HEK293 (cell line): ENCODE measurements at regions not wholly inside any gene's neighbourhood (a gene's known extent, or its start where the extent isn't known, plus 50 kb on each side); places are given as distances from the start of the nearest gene placed in this dataset.

Experiments used
- CTCF ChIA-PET: fragments of 350-600 bp; formaldehyde crosslinking; extraction: SDS; loops from one replicate; lab custom pipeline; 2021; ENCODE audit warnings: antibody characterized with exemption; lab: Yijun Ruan, JAX
- POLR2A ChIA-PET: fragments of 300-600 bp; formaldehyde crosslinking; extraction: SDS; loops from one replicate; lab custom pipeline; 2020; ENCODE audit warnings: antibody characterized with exemption, inconsistent platforms; lab: Yijun Ruan, JAX
- H3K27ac ChIP-seq: fragments of 200-500 bp; sonication (Bioruptor generic); 2 replicates; pipeline ENCODE4 v1.5.1; 2014; ENCODE audit warnings: low read depth, low read length, control low read depth, inconsistent platforms; ENCODE audit errors: extremely low read depth
- H3K36me3 ChIP-seq, 2 experiments: fragments of 200-500 bp in 1 of 2; sonication (Bioruptor generic) in 1 of 2; 1 replicate in 1 of 2; 2 replicates in 1 of 2; pipeline ENCODE4 v1.5.1; 2014 to 2017; ENCODE audit warnings: inconsistent platforms in 2 of 2, low read length in 2 of 2; ENCODE audit not compliant: control insufficient read depth in 2 of 2, insufficient read depth in 1 of 2
- H3K4me1 ChIP-seq: fragments of 200-500 bp; sonication (Bioruptor generic); 2 replicates; pipeline ENCODE4 v1.5.1; 2014; ENCODE audit warnings: mild to moderate bottlenecking, low read length, inconsistent platforms; ENCODE audit not compliant: control insufficient read depth, insufficient read depth
- H3K4me3 ChIP-seq: 2 replicates; pipeline ENCODE4 v1.5.1; 2011; ENCODE audit warnings: low read depth, mild to moderate bottlenecking, control low read depth, low read length, moderate library complexity
- H3K9me3 ChIP-seq: fragments of 200-500 bp; sonication (Bioruptor generic); 2 replicates; pipeline ENCODE4 v1.5.1; 2014; ENCODE audit warnings: low read depth, low read length, inconsistent platforms; ENCODE audit not compliant: control insufficient read depth, insufficient read depth
- AEBP2 ChIP-seq: fragments of 450-650 bp; formaldehyde crosslinking; IDR thresholded peaks from 2 replicates; pipeline ENCODE4 v1.5.1; 2016; ENCODE audit warnings: missing biosample characterization, missing genetic modification characterization, borderline replicate concordance
- INSM2 ChIP-seq: fragments of 450-650 bp; formaldehyde crosslinking; IDR thresholded peaks from 2 replicates; pipeline ENCODE4 v1.5.1; 2016; ENCODE audit warnings: missing biosample characterization, missing genetic modification characterization
- KLF1 ChIP-seq: fragments of 450-650 bp; formaldehyde crosslinking; IDR thresholded peaks from 2 replicates; pipeline ENCODE4 v1.5.1; 2016; ENCODE audit warnings: missing biosample characterization, missing genetic modification characterization
- KLF8 ChIP-seq: fragments of 450-650 bp; formaldehyde crosslinking; IDR thresholded peaks from 2 replicates; pipeline ENCODE4 v1.5.1; 2016; ENCODE audit warnings: missing biosample characterization, missing genetic modification characterization
- KLF9 ChIP-seq: fragments of 450-650 bp; formaldehyde crosslinking; IDR thresholded peaks from 2 replicates; pipeline ENCODE4 v1.5.1; 2016; ENCODE audit warnings: missing biosample characterization, missing genetic modification characterization, low read depth
- MYNN ChIP-seq: fragments of 450-650 bp; formaldehyde crosslinking; IDR thresholded peaks from 2 replicates; pipeline ENCODE4 v1.5.1; 2016; ENCODE audit warnings: missing biosample characterization, missing genetic modification characterization, borderline replicate concordance
- PATZ1 ChIP-seq: fragments of 450-650 bp; formaldehyde crosslinking; IDR thresholded peaks from 2 replicates; pipeline ENCODE4 v1.5.1; 2016; ENCODE audit warnings: missing biosample characterization, missing genetic modification characterization
- RBAK ChIP-seq: fragments of 450-650 bp; formaldehyde crosslinking; IDR thresholded peaks from 2 replicates; pipeline ENCODE4 v1.5.1; 2016; ENCODE audit warnings: missing biosample characterization, missing genetic modification characterization
- REPIN1 ChIP-seq: fragments of 450-650 bp; formaldehyde crosslinking; IDR thresholded peaks from 2 replicates; pipeline ENCODE4 v1.5.1; 2017; ENCODE audit warnings: missing biosample characterization, missing genetic modification characterization, low read depth
- SETDB1 ChIP-seq: IDR thresholded peaks from one replicate; pipeline ENCODE4 v1.6.1; 2017; ENCODE audit warnings: mild to moderate bottlenecking, low read length, moderate library complexity, mixed read lengths; ENCODE audit not compliant: insufficient read length
- ZBTB48 ChIP-seq: fragments of 450-650 bp; formaldehyde crosslinking; IDR thresholded peaks from 2 replicates; pipeline ENCODE4 v1.5.1; 2016; ENCODE audit warnings: missing biosample characterization, missing genetic modification characterization
- ZBTB7A ChIP-seq: fragments of 450-650 bp; formaldehyde crosslinking; IDR thresholded peaks from 2 replicates; pipeline ENCODE4 v1.5.1; 2016; ENCODE audit warnings: low read depth, missing biosample characterization, missing genetic modification characterization
- ZEB2 ChIP-seq: fragments of 450-650 bp; formaldehyde crosslinking; IDR thresholded peaks from 2 replicates; pipeline ENCODE4 v1.5.1; 2016; ENCODE audit warnings: missing biosample characterization, missing genetic modification characterization
- ZFP37 ChIP-seq: fragments of 450-650 bp; formaldehyde crosslinking; IDR thresholded peaks from 2 replicates; pipeline ENCODE4 v1.5.1; 2016; ENCODE audit warnings: missing biosample characterization, missing genetic modification characterization
- ZNF10 ChIP-seq: fragments of 450-650 bp; formaldehyde crosslinking; IDR thresholded peaks from 2 replicates; pipeline ENCODE4 v1.5.1; 2017; ENCODE audit warnings: missing biosample characterization, missing genetic modification characterization
- ZNF114 ChIP-seq: fragments of 450-650 bp; formaldehyde crosslinking; IDR thresholded peaks from 2 replicates; pipeline ENCODE4 v1.5.0; 2017; ENCODE audit warnings: missing biosample characterization, missing genetic modification characterization
- ZNF138 ChIP-seq: fragments of 450-650 bp; formaldehyde crosslinking; IDR thresholded peaks from 2 replicates; pipeline ENCODE4 v1.5.1; 2016; ENCODE audit warnings: missing biosample characterization, missing genetic modification characterization, borderline replicate concordance
- ZNF155 ChIP-seq: fragments of 450-650 bp; formaldehyde crosslinking; IDR thresholded peaks from 2 replicates; pipeline ENCODE4 v1.5.1; 2016; ENCODE audit warnings: missing biosample characterization, missing genetic modification characterization
- ZNF214 ChIP-seq: fragments of 450-650 bp; formaldehyde crosslinking; IDR thresholded peaks from 2 replicates; pipeline ENCODE4 v1.5.1; 2017; ENCODE audit warnings: missing biosample characterization, mild to moderate bottlenecking, missing genetic modification characterization, borderline replicate concordance
- ZNF292 ChIP-seq: fragments of 450-650 bp; formaldehyde crosslinking; IDR thresholded peaks from 2 replicates; pipeline ENCODE4 v1.5.1; 2016; ENCODE audit warnings: low read depth, missing biosample characterization, missing genetic modification characterization, borderline replicate concordance
- ZNF324 ChIP-seq: fragments of 450-650 bp; formaldehyde crosslinking; IDR thresholded peaks from 2 replicates; pipeline ENCODE4 v1.5.1; 2016; ENCODE audit warnings: missing biosample characterization, missing genetic modification characterization
- ZNF518A ChIP-seq: fragments of 450-650 bp; formaldehyde crosslinking; conservative IDR thresholded peaks from 2 replicates; pipeline ENCODE4 v1.5.1; 2016; ENCODE audit warnings: low read depth, missing biosample characterization, missing genetic modification characterization
- ZNF548 ChIP-seq: fragments of 450-650 bp; formaldehyde crosslinking; IDR thresholded peaks from 2 replicates; pipeline ENCODE4 v1.5.1; 2016; ENCODE audit warnings: missing biosample characterization, missing genetic modification characterization
- ZNF777 ChIP-seq: fragments of 450-650 bp; formaldehyde crosslinking; IDR thresholded peaks from 2 replicates; pipeline ENCODE4 v1.5.1; 2017; ENCODE audit warnings: missing biosample characterization, missing genetic modification characterization, borderline replicate concordance

GRCh38 chr3:69650066-69650419 is 89.2 kb upstream of the MITF start:
- Histone ChIP-seq H3K27ac (no peak overlapping the region), H3K4me1 (no peaks in the 10 kb centered on the region), H3K9me3 (no peaks in the 10 kb centered on the region), H3K4me3 (no peak overlapping the region), H3K36me3 (no peaks in the 10 kb centered on the region)
- TF ChIP-seq ZFP37 (no peak), ZNF10 (no peak), AEBP2 (no peak), ZNF548 (no peak), ZNF138 (tag by site-specific recombination) (no peak), REPIN1 (tag by site-specific recombination) (no peak), INSM2 (tag by site-specific recombination) (no peak), ZNF214 (tag by site-specific recombination) (no peak), ZNF114 (tag by site-specific recombination) (no peak), ZNF777 (tag by site-specific recombination) (no peak), ZNF155 (no peak), RBAK (tag by site-specific recombination) (no peak), ZBTB48 (tag by site-specific recombination) (no peak)
- ChIA-PET CTCF (no interaction called here), POLR2A (no interaction called here)

- Histone ChIP-seq H3K36me3 (no peaks in the 10 kb centered on the region), H3K27ac (no peak overlapping the region), H3K4me1 (no peaks in the 10 kb centered on the region), H3K4me3 (no peak overlapping the region), H3K9me3 (no peaks in the 10 kb centered on the region)
- POLR2A ChIA-PET: no interaction called here
- CTCF ChIA-PET: no interaction called here
- no peak for TF ChIP-seq KLF8
- no peak for TF ChIP-seq KLF9
- TF ChIP-seq ZNF324 (tag by site-specific recombination): no peak
- TF ChIP-seq ZBTB7A (tag by site-specific recombination): no peak
- TF ChIP-seq PATZ1 (tag by site-specific recombination): no peak
- no peak for TF ChIP-seq MYNN (tag by site-specific recombination)
- no peak for TF ChIP-seq KLF1 (tag by site-specific recombination)
- no peak for TF ChIP-seq ZEB2 (tag by site-specific recombination)
- no peak for TF ChIP-seq ZNF518A (tag by site-specific recombination)
- TF ChIP-seq SETDB1: no peak
- TF ChIP-seq ZNF292 (tag by site-specific recombination): no peak
Observed at GRCh38 chr3:69649120-69650065, 89.9 kb upstream of the MITF start.
